T follicular helper cell (primary cell): ENCODE measurements at regions not wholly inside any gene's neighbourhood (a gene's known extent, or its start where the extent isn't known, plus 50 kb on each side); places are given as distances from the start of the nearest gene placed in this dataset.
"Not testable (repeated sequence)": the region's sequence is repeated elsewhere in the genome, so short reads cannot be mapped to it uniquely, and the experiment has no call there.

Experiments used
- DNase-seq: peaks from one replicate; pipeline ENCODE4 v3.0.0-alpha.2; 2020; ENCODE audit warnings: low read depth

DNA sequence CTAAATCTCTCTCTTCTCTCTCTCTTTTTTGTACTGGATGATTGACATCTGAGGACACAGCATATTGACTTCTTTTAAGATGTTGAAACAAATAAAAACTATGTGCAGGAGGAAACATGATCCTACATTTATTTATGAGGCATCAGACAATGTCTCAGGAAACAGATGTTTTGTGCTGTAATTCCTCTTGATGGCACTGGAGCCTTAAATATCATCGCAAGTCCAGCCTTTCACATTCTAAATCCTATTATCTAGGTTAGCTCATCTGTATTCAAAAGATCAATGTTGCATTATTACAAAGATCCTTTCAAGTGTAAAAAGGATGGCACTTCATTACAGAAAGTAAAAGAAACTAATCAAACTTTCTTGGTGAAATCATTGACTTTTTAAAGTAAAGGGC lies 63.9 kb downstream of the MAT2B start:
- no peak for DNase-seq

DNA sequence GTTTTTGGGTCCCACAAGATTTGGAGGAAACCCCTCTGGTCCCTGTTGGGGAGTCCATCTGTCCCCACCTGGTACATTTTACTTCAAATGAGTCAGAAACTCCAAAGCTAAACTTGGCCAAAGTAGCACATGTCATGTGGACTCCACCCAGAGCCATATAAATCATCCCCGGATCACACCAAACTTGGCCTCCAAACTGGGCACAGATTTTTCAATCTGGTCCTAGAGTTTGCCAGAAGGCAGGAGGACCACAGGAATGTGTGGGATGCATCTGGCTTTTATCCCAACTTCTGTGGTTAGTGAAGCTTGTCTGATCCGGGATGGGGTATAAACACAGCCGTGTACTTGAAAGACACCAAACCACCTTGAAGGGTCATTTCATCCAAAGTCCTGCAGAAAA lies 66.3 kb downstream of the MAT2B start:
- no peak for DNase-seq

DNA sequence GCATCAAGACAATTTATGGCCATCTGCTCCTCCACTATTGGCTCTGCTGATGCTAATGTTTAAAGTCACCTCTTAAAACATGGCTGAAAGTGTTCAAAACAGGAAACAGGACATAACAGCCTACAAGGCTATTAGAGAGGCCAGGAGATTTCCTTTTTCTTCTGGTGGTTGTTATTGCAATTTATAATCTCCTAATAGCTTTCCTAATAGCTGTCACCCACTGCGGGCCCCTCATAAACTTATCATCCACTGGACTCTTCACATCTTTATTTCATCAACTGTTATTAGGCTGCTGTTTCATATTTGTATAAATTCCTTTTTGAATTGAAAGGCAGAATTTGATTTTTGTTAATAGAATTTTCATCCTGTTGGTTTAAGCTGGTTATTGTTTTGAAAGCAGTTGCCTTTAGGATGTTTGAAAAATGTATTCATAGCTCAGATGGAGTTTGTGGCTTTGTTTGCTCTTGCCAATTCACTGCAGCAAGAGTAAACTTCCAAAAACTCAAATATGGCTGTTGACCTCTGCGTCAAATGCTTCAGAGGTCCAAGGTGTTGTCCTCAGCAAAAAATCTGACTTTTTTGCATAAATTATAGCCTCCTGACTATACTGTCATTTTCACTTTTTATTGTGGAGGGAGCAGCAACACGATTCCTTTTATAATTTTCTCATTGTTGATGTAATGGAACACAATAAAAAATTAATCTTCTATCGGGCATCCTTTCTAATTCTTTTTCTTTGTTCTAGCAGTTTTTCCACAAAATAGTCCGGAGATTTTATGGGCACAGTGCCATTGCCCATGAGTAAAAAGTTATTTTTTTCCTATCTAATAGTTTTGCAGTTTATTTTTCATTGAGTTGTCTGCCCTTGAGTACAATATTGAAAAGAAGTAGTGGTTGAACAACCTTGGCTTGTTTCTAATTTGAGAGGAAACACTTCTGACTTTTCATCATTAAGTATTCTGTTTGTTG lies 69.3 kb downstream of the MAT2B start:
- no peak for DNase-seq

DNA sequence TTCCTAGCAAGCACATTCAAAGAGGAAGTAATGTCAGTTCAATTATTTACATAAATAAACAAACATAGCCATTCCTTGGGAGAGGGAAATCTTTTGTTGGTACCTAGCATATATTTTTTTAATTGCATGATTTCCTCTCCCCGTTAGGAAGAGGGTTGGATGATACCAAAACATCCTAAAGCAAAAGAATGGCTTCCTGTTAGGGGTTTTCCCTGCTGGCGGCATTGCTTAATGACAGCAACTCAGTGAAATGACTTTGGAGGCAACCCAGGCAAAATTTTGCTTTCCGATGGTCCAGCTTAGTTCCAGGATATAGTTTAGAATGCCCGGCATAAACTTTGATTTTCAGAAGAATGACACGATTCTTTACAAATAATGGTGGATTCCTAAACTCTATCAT lies 73.2 kb downstream of the MAT2B start:
- no peak for DNase-seq

DNA sequence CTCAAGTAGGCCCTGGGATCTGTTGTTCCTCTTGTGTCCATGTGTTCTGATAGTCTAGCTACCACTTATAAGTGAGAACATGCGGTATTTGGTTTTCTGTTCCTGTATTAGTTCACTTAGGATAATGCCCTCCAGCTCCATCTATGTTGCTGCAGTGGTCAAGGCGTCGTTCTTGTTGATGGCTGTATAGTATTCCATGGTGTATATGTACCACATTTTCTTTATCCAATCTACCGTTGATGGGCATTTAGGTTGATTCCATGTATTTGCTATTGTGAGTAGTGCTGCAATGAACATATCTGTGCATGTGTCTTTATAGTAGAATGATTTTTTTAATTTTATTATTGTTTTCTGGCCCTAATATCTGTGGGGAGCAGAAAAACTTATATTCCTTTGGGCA lies 74.3 kb downstream of the MAT2B start:
- no peak for DNase-seq

DNA sequence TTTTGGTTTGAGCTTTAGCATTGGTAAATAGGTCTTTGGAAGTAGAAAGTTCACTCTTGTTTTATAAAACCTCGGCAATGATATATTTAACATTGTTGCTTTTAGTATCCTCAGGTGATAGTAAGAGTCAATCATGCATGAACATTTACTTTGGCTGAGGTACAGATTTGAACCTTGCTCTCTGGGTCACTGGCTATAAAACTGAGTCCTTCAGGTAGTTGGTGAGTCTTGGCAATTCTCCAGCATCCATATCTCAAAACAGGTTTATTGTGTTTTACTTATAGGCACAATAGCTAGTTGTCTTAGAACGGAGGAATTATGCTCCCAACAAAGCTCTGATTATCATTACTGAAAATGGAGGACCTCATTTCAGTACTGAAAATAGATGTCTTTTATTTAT lies 75.1 kb downstream of the MAT2B start:
- no peak for DNase-seq

DNA sequence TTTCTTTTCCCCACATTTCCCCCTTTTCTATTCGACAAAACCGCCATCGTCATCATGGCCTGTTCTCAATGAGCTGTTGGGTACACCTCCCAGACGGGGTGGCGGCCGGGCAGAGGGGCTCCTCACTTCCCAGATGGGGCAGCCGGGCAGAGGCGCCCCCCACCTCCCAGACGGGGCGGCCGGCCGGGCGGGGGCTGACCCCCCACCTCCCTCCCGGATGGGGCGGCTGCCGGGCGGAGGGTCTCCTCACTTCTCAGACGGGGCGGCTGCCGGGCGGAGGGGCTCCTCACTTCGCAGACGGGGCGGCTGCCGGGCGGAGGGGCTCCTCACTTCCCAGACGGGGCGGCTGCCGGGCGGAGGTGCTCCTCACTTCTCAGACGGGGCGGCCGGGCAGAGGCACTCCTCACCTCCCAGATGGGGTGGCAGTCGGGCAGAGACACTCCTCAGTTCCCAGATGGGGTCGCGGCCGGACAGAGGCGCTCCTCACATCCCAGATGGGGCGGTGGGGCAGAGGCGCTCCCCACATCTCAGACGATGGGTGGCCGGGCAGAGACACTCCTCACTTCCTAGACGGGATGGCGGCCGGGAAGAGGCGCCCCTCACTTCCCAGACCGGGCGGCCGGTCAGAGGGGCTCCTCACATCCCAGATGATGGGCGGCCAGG lies 78.2 kb downstream of the MAT2B start:
- DNase-seq: not testable (repeated sequence)

DNA sequence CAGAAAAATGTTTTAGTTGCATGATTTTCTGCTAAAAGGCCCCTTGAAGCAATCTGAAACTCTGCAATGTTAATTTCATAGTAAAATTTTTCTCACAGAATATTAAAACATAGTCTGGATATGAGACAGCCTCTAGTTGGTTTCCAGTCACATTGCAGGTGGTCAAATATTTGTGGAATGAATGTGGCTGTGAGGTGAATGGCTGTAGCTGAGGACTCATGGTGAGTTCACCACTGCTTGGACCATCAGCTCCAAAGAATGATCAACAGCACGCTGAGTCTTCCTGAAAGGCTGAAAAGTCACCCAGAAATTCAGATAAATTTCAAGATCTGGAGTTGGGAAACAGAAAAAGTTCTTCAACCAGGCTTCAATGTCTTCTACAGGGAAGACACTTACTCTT lies 79.8 kb downstream of the MAT2B start:
- no peak for DNase-seq

DNA sequence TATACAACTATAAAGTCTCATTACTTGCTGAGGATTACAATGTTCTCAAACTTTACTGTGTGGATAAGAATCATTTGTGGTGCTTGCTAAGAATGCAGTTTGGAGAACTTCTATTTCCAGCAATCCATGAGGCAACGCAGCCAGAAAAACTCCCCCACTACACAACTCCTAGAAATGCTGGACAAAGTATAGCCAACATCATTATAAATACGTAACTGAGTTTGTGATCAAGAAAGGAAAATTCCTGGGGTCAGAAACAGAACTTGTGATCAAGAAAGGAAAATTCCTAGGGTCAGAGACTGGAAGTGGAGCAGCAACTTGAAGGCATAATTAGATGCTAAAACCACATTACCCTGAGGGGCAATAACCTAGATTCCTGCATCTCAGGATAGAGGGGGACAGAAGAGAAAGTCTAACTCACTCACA lies 81.1 kb downstream of the MAT2B start:
- DNase-seq: no peak

DNA sequence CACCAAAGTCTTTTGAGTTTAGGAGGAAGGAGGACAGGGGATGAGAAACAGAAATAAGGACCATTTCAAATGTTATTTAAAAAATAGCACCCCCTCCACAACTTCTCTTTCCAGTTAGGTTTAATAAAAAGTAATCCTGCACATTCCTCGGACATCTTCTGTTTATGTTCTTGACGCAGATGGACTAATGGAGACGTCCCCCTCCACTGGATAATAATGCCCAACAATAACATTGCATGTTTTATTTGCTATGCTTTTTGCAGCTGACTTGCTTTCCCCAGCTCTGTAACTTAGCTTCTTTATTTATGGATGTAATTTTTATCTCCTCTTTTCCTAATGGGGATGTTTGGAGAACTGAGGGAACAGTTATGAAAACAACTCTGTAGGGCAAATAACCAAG lies 89.5 kb downstream of the MAT2B start:
- DNase-seq: no peak

DNA sequence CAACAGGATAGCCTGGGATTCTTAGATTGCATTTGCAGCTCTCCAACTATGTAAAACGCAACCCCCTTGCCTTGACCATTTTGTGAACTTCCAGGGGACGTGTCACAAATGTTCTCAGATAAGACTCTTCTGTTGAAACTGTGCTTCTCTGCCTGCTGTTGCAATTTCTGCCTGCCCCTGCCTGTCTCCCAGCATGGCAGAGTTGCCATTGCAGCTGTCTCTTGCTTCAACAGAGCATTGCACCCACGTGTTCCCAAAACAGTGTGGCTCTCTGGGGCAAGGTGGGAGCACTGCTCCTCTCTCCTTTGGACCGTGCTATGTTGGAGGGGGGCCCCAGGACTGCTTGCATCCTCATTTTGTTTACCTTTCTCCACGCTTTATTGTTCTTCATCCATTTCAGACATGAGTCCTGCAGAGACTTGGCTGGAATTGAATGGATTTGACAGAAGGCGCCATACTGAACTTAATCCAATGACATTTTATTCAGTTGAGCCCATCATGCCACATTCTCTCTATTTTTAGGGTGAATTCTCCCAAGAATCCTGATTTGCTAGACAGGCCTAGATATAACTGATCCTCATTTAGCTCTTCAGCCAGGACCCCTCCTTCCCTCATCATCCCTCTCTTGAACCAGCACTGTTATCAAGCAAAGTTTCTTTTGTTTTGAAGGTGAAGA lies 90.7 kb downstream of the MAT2B start:
- no peak for DNase-seq

DNA sequence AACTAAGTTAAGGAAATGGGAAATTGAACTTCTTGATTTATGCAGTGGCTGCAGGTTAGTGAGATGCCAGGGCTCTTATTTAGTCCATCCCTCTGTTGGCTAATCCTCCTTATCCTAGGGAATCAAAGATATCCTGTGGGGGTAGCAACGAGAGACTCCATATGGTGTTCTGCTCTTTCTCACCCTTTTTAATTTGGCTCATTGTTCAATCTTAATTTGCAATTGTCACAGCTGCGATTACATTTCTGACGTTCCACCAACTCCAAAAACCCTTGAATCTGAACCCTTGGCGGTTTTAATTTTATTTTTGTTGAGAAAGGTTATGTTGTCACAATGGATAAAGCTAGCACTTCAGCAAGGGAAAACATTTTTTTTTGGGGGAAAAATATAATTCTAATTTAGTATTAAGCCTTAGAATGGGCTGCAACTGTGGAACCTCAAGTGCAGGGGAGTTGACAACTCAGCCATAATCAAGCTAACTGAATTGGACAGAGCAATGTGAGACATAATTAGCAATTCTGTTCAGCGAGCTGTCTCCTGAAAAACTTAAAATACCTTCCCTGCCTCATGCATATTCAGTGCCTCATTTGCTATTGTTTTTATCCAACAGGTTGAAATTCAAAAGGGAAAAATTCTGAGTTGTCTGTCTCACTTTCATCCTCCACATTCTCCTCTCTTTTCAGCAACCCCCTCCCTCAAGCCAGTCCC lies 91.3 kb downstream of the MAT2B start:
- DNase-seq: no peak

DNA sequence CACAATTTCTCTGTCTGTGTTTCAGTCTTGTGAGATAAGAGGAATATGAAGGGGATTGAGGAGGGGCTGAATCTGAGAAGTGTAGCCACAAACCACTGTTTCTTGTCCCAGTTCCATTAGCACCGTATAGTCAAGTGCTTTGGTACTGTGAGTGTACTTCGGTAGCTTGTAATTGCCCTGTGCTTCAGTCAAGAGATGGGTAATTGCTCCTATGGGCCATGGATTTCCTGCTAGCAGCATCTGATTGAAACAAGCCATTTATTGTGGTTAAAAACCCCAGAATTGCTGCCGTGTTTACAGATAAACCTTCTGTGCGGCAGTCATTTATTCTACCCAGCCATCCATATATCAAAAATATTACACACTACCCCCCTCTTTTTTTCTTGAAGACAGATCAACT lies 98.6 kb downstream of the MAT2B start:
- no peak for DNase-seq

DNA sequence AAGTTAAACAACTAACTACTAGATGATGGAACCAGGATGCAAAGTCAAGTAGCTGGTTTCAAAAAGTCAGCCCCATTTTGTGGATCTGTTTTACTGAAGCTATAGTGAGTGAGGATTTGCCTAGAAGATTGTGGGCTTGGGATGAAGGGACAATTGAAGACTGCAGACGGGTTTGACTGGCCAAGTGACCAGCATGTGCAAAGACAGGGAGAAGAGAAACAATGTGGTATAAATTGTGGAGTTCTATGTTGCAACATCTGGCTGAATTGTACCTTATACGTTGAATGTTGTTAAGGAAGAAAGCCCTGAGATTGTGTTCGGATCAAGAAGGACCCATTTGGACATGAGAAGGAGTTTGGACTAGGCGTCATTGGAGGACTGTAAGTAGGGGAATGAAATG lies 101.8 kb downstream of the MAT2B start:
- DNase-seq: no peak

DNA sequence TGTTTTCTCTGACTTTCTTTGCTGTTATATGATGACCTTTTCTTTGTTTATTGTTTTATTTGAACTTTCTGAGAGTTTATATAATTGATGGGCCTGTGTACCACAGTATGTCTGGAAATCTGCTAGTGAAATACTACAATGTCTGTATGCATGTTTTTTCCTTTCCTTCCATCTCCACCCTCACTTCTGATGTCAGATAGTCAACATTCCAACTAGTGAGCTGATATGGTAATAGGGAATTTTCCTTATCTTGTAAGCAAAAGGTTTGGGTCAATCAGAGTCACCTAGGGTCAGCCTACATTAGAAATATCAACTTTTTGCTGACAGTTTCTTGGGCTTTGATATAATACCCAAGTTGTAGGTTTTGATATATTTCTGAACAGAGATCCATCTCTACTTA lies 103.2 kb downstream of the MAT2B start:
- DNase-seq: no peak

DNA sequence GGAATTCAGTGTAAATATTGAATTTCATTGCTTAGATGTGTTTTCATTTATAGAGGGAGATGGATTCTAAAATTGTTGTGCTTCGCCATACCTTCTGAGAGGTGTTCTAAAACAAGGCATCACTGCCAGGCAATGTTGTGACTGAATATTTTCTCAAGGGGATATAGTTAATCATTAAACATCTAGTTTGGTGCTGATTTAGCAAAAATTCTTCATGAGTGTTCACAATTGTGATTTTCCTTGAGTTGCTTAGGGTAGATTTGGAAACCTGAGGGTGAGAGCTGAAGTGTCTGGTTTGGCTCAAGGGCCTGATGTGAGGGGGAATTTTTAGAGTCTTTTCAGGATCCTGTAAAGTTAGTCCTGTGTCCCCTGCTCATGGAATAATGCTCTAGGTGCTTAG lies 104.5 kb downstream of the MAT2B start:
- DNase-seq: no peak

DNA sequence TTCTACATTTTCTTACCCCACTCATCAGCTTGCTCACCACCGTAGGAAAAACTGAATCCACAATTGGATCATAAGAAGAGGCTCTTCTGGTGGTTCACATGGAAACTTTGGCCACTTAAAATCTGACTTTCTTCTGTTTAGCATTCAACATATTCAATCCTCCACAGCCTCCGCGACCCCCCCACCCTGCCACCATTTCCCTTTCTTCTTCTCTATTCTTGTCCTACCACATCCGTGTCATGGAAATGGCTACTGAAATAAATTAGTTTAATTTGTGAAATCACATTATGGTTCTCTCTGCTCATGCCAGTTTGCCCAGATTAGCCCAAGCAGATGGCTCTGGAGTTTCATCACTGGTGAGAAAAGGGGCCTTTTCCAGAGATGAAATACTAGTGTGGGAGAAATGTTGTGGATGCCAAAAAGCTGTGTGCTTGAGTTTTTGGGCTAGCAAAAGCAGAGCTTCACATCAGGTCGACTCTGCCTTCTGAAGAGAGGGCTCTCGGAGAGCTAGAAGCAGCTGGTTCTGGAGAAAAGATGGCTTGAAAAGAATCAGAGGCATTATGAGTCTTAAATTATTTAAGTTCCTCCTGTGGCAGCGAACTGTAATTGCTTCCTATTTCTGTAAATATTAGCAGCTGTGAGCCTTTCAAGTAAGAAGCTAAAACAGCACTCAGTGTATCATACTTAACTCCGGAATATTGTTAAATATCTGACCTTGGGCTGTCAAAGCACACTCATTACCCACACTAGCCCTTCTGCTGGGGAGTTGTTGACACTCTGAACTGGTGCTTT lies 107.1 kb downstream of the MAT2B start:
- no peak for DNase-seq

DNA sequence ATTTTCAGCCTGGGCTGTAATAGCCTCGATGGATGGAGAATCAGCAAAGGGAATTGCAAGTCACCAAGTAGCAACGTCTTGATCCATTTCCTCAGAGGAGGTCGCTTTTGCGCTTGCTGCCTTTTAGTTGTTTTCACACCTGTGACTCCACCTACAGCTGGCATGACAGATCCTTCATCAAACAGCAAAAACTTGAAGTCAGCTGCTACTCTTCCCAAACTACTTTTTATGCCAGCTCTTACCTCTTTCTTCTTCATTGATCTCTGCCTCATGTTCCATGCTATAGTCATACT lies 107.7 kb downstream of the MAT2B start:
- DNase-seq: no peak

DNA sequence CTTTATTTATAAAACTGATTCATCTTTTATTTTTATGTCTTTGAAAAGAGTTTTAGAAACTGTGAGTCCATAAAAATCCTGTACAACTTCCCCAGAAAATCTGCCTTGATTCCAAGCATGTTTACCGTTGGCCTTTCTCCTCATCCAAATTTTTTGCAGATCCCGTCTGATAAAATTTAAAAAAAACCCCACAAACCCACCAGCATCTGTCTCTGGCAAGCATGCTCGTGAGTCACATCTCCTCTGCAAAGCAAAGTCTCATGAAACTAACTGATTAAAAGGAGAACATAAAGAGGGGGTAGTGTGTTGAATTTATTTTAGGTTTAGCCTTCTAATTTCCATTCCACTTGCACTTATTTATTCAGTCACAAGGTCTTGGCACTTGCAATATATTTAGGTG lies 109.4 kb downstream of the MAT2B start:
- DNase-seq: no peak

DNA sequence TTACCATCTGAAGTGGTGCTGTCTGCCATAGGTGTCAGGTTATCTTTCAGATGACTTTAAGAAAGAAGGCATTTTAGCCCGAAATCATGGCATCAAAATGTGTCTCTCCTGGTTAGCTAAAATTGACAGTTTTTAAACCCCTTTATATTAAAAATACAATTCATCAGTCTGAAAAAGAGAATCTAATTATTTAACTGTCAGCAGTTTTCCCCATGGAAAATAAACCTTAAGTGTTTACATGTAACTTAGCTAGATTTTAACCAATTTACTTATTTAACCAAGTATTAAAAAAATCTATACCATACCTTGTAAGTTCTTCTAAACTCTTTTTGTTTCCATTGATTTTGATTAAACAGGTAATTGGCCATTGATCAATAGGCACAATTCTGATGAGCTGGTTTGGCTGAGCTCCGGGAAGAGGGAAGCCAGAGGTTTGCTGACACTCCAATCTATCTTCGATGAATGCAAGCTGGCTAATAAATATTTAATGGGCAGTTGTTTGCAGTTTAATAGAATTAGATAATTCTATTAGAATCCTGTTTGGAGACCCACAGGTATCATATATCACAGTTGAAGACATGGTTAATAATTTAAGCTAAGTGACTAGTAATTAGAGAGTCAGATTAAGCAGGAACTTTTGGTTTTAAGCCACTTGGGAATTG lies 114.0 kb downstream of the MAT2B start:
- no peak for DNase-seq

DNA sequence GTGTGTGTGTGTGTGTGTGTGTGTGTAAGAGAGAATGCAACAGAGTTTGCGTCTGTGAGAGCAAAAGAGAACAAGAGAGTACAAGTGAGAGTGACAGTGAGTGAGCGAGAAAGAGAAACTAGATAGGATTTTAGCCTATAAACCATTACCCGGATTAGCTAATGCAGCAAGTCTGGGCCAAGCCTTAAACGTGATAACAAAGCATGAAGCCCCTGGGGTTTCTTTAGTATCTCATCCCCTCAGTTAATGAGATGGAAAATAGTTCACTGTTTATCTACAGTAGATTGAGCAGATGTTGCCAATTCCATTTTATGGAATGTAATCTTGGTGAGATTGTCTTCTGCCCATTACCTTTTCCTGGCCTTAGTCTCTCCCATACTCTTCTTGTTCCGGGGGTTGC lies 114.5 kb downstream of the MAT2B start:
- no peak for DNase-seq
